ENCODE measurements at regions not wholly inside any gene's neighbourhood (a gene's known extent, or its start where the extent isn't known, plus 50 kb on each side); places are given as distances from the start of the nearest gene placed in this dataset.
"Not testable (repeated sequence)": the region's sequence is repeated elsewhere in the genome, so short reads cannot be mapped to it uniquely, and the experiment has no call there.

- TF ChIP-seq FOXK2 (IDR thresholded peaks at IDR 0.05); SP1 (IDR thresholded peaks at IDR 0.05); FOXM1 (IDR thresholded peaks at IDR 0.05; ENCODE audit: borderline replicate concordance); FOXA1 (IDR thresholded peaks at IDR 0.05): not testable (repeated sequence)
Observed at GRCh38 chr21:13877503-13877902, 267.9 kb downstream of the POTED start.
